Endothelial cell of umbilical vein (primary cell): ENCODE measurements at regions not wholly inside any gene's neighbourhood (a gene's known extent, or its start where the extent isn't known, plus 50 kb on each side); places are given as distances from the start of the nearest gene placed in this dataset.

ENCODE experiments used
- BruUV-seq: library from RNA; stranded (reverse); fragments of 400-500 nt; replicated peaks from 2 replicates; lab custom pipeline; 2021; lab: Mats Ljungman, UMichigan
- CTCF ChIA-PET: fragments of 300-600, 350-600 bp; sonication (Branson Sonifier 250); formaldehyde crosslinking; loops from one replicate; lab custom pipeline; 2021; ENCODE audit warnings: antibody characterized with exemption, inconsistent platforms; lab: Charles Lee
- POLR2A ChIA-PET: fragments of 300-600, 350-600 bp; sonication (Branson Sonifier 250); formaldehyde crosslinking; loops from one replicate; lab custom pipeline; 2021; ENCODE audit warnings: antibody characterized with exemption, inconsistent platforms; lab: Charles Lee
- DNase-seq: peaks from one replicate; pipeline ENCODE4 v3.0.0-alpha.2; 2011; ENCODE audit warnings: low read depth, low spot score
- FAIRE-seq: peaks from 2 replicates; lab custom pipeline; 2011; peaks lifted over from hg19 to GRCh38; lab: Jason Lieb, UNC
- H2AFZ ChIP-seq: 2 replicates; pipeline ENCODE4 v1.6.0; 2012; ENCODE audit warnings: low read depth, low read length, control low read depth, inconsistent platforms
- H3K27ac ChIP-seq: 2 replicates; pipeline ENCODE4 v1.5.1; 2011; ENCODE audit warnings: low read depth, mild to moderate bottlenecking, control low read depth, low read length, moderate library complexity; ENCODE audit not compliant: insufficient read depth
- H3K27me3 ChIP-seq, 2 experiments: 2 replicates each; pipeline versions ENCODE4 v1.6.0 to v1.6.1; 2011; ENCODE audit warnings: low read length in 2 of 2, mixed read lengths in 1 of 2; ENCODE audit not compliant: control insufficient read depth in 2 of 2, insufficient read depth in 2 of 2
- H3K36me3 ChIP-seq, 2 experiments: 2 replicates in 1 of 2; 3 replicates in 1 of 2; pipeline ENCODE4 v1.5.1; 2011; ENCODE audit warnings: low read length in 2 of 2, mild to moderate bottlenecking in 1 of 2, moderate library complexity in 1 of 2; ENCODE audit not compliant: control insufficient read depth in 2 of 2, insufficient read depth in 2 of 2; ENCODE audit errors: extremely low read depth in 1 of 2
- H3K4me1 ChIP-seq: 3 replicates; pipeline ENCODE4 v1.5.1; 2011; ENCODE audit warnings: mild to moderate bottlenecking, low read length; ENCODE audit not compliant: control insufficient read depth, insufficient read depth; ENCODE audit errors: extremely low read depth
- H3K4me2 ChIP-seq: 2 replicates; pipeline ENCODE4 v1.6.1; 2011; ENCODE audit warnings: low read length, control low read depth, mixed read lengths; ENCODE audit not compliant: insufficient read depth
- H3K4me3 ChIP-seq, 3 experiments: fragments of 200-600 bp in 1 of 3; sonication (generic), shearing (Covaris generic) in 1 of 3; replicated peaks in 1 of 3; 2 replicates each; pipeline ENCODE4 v1.5.1; 2011 to 2016; ENCODE audit warnings: control low read depth in 3 of 3, low read length in 3 of 3, mild to moderate bottlenecking in 2 of 3, inconsistent platforms in 1 of 3, low read depth in 1 of 3, moderate library complexity in 1 of 3; ENCODE audit not compliant: insufficient read depth in 1 of 3
- H3K79me2 ChIP-seq: 2 replicates; pipeline ENCODE4 v1.6.0; 2012; ENCODE audit warnings: low read length, inconsistent platforms; ENCODE audit not compliant: control insufficient read depth, insufficient read depth
- H3K9ac ChIP-seq: replicated peaks from 2 replicates; pipeline ENCODE3; 2011; ENCODE audit warnings: low read length, control low read depth; ENCODE audit not compliant: insufficient read depth; ENCODE audit errors: extremely low read depth
- H3K9me1 ChIP-seq: replicated peaks from 3 replicates; pipeline ENCODE4 v1.6.0; 2011; ENCODE audit warnings: mild to moderate bottlenecking, low read length; ENCODE audit not compliant: control insufficient read depth, insufficient read depth; ENCODE audit errors: extremely low read depth
- H3K9me3 ChIP-seq: replicated peaks from 2 replicates; pipeline ENCODE4 v1.5.1; 2012; ENCODE audit warnings: low read length, inconsistent platforms; ENCODE audit not compliant: control insufficient read depth, insufficient read depth
- H4K20me1 ChIP-seq: replicated peaks from 2 replicates; pipeline ENCODE3; 2011; ENCODE audit warnings: mild to moderate bottlenecking, low read length; ENCODE audit not compliant: control insufficient read depth, insufficient read depth; ENCODE audit errors: extremely low read depth
- CTCF ChIP-seq, 2 donors: IDR thresholded peaks; 1 replicate in 1 of 2; 2 replicates in 1 of 2; pipeline ENCODE4 v1.5.1; 2011; ENCODE audit warnings: low read length in 2 of 2, mild to moderate bottlenecking in 2 of 2, moderate library complexity in 2 of 2, control low read depth in 1 of 2, inconsistent platforms in 1 of 2, low read depth in 1 of 2; ENCODE audit not compliant: insufficient read depth in 1 of 2; ENCODE audit errors: extremely low read depth in 1 of 2
- EZH2 ChIP-seq: IDR thresholded peaks from 2 replicates; pipeline ENCODE4 v1.6.1; 2012; ENCODE audit warnings: borderline replicate concordance, low read depth, mild to moderate bottlenecking, moderate library complexity, low read length, inconsistent platforms; ENCODE audit not compliant: severe bottlenecking
- FOS ChIP-seq: IDR thresholded peaks from 2 replicates; pipeline ENCODE4 v1.6.1; 2011; ENCODE audit warnings: mild to moderate bottlenecking, low read length, moderate library complexity, borderline replicate concordance; ENCODE audit not compliant: insufficient read depth
- GATA2 ChIP-seq: IDR thresholded peaks from 2 replicates; pipeline ENCODE4 v1.7.0; 2011; ENCODE audit warnings: low read depth, mild to moderate bottlenecking, moderate library complexity, mixed read lengths, low read length; ENCODE audit not compliant: insufficient read length, insufficient read depth
- dilution Hi-C: fragments of 300-500 bp; cut with MboI; formaldehyde crosslinking; loops from one replicate; pipeline ENCODE4 v1.15.0; 2019; ENCODE audit warnings: low sequenced_read_pairs; ENCODE audit not compliant: extremely low pct_ligation_motif_present
- intact Hi-C: fragments of 100-400 bp; cut with micrococcal nuclease; formaldehyde crosslinking; loops from one replicate; pipeline ENCODE4 v1.10.0; 2022

DNA sequence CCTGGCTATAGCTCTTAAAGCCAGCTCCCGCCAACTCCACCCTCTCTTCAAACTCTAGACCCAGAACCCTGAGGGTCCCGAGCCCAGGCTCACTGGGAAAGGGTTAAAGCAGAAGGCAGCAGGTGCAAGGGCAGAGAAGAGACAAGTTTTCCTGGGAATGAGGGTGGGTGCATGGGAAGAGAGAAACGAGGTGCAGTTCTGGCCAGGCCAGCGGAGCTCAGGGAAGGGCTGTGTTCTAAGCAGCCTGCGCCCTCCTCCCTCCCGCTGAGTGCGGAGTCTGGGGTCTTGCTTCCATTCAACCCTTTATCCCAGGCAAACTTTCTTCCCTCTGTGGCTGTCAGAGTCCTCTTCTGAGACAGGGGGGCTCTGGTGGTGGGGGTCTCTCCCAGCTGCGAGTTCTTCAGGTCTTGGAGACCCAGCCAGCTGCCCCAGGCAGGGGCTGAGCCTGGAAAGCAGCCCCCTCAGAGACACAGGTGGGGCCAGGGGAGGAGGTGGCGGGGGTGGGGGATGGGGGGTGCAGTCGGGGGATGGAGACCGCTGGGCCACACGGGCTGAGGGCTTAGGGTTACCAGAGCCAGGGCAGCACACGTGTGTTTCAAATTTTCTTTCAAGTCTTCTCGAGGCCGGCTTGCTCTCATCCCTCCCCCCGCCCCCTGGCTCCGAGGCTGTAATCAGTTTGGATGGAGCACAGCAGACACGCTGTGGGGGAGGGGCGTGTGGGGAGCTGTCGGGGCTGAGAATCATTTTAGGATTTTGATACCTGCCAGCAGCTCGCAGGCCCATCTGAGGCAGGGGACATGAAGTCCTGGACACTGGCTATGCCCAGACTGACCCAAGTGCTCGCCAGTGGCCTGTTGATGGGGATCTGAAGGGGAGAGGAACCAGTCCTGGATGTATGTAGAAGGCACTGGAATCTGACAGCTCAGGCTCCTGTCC, 169.6 kb upstream of the SMIM23 start:
- H3K36me3 ChIP-seq, result no peaks in the 10 kb centered on the region
- no peak for TF ChIP-seq CTCF (IDR thresholded peaks at IDR 0.05; ENCODE audit: extremely low read depth in 1 of 2, insufficient read depth in 1 of 2, low read depth in 1 of 2, low read length in 2 of 2)
- H2AFZ ChIP-seq, result no peak overlapping the region
- ChIA-PET CTCF (interaction anchor here (2.0 to 2.4 kb wide), 2 partner anchors 10 to 14 kb away, joined by 5 to 6 read pairs; no protein-coding TSS in a partner anchor), POLR2A (no interaction called here)
- H4K20me1 ChIP-seq, result no peaks in the 10 kb centered on the region
- DNase-seq (no peak), FAIRE-seq (no peak)
- H3K4me1 ChIP-seq, result no peaks in the 10 kb centered on the region
- H3K27ac ChIP-seq, result no peak overlapping the region
- H3K9me1 ChIP-seq, result no peaks in the 10 kb centered on the region
- H3K79me2 ChIP-seq, result no peaks in the 10 kb centered on the region
- peaks cover 2 to 7% of the 10 kb centered on the region in 2 experiments for H3K27me3 ChIP-seq
- intact Hi-C loops, result no loop called here
- H3K4me3 ChIP-seq, result no peak overlapping the region
- no TSS peak for BruUV-seq
- dilution Hi-C loops, result no loop called here
- no peaks in the 10 kb centered on the region for H3K9me3 ChIP-seq
- H3K9ac ChIP-seq, result no peak overlapping the region
- H3K4me2 ChIP-seq, result no peak overlapping the region

GRCh38 chr5:171617266-171617665, 168.4 kb upstream of the SMIM23 start:
- POLR2A ChIA-PET, result no interaction called here
- TF ChIP-seq FOS, result no peak
- TF ChIP-seq GATA2, result no peak
- no peak for TF ChIP-seq EZH2
- Histone ChIP-seq H4K20me1 (no peaks in the 10 kb centered on the region), H3K36me3 (no peaks in the 10 kb centered on the region), H3K9me3 (no peaks in the 10 kb centered on the region), H3K9ac (no peak overlapping the region), H3K27me3 (peaks cover 0 to 5% of the 10 kb centered on the region in 2 experiments), H3K79me2 (no peaks in the 10 kb centered on the region), H3K4me1 (no peaks in the 10 kb centered on the region), H3K4me3 (no peak overlapping the region), H3K27ac (no peak overlapping the region), H3K9me1 (no peaks in the 10 kb centered on the region), H2AFZ (no peak overlapping the region), H3K4me2 (no peak overlapping the region)
- no peak for FAIRE-seq
- intact Hi-C loops, result no loop called here
- dilution Hi-C loops, result no loop called here
- CTCF ChIA-PET, result no interaction called here
- no TSS peak for BruUV-seq
- DNase-seq, result no peak
